ENCODE measurements at regions not wholly inside any gene's neighbourhood (a gene's known extent, or its start where the extent isn't known, plus 50 kb on each side); places are given as distances from the start of the nearest gene placed in this dataset.

DNA sequence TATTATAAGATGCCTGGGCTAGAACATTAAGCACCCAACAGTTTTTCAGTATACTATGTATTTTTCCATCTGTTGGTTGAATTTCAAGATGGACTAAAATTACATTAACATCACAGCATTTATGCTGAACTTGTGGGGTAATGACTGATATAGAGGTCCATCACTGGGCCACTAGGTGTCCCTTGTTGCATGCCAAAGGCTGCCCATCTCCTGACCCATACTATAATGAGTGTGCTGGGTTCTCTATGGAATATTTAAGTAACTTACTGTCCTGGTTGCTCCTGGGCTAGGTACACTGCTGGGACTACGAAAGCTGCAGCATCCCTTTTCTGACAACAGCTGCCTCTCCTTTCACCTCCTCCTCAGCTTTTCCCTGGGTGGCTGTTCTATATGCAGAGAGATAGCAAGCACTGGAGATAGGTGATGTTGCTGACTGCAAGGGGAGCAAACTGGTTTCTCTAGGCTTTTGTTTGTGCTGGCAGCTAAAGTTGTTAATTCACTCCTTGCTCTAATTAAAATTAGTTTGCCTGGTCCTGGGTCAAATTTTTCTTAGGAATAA, 138.6 kb upstream of the TRHDE start:
- Mint-ChIP-seq H3K27ac (no peak overlapping the region), H3K27me3 (no peaks in the 10 kb centered on the region), H3K36me3 (no peaks in the 10 kb centered on the region), H3K9me3 (peaks cover 2% of the 10 kb centered on the region), H3K4me3 (no peak overlapping the region), H3K4me1 (ENCODE audit: low read depth in 2 of 2) (no peaks in the 10 kb centered on the region)
- no peak for ATAC-seq
- no peak for DNase-seq (ENCODE audit: low spot score)

GRCh38 chr12:72134246-72135020, 137.7 kb upstream of the TRHDE start:
- Mint-ChIP-seq H3K36me3 (no peaks in the 10 kb centered on the region), H3K9me3 (no peaks in the 10 kb centered on the region), H3K4me3 (no peak overlapping the region), H3K27ac (no peak overlapping the region), H3K27me3 (no peaks in the 10 kb centered on the region), H3K4me1 (ENCODE audit: low read depth in 2 of 2) (no peaks in the 10 kb centered on the region)
- DNase-seq (ENCODE audit: low spot score), result no peak
- no peak for ATAC-seq

- Mint-ChIP-seq H3K4me3 (no peak overlapping the region), H3K36me3 (no peaks in the 10 kb centered on the region), H3K4me1 (ENCODE audit: low read depth in 2 of 2) (no peaks in the 10 kb centered on the region), H3K9me3 (no peaks in the 10 kb centered on the region), H3K27me3 (no peaks in the 10 kb centered on the region), H3K27ac (no peak overlapping the region)
- ATAC-seq, result no peak
- no peak for DNase-seq (ENCODE audit: low spot score)
These were observed 137.2 kb upstream of the TRHDE start for GRCh38 chr12:72135021-72135301.

DNA sequence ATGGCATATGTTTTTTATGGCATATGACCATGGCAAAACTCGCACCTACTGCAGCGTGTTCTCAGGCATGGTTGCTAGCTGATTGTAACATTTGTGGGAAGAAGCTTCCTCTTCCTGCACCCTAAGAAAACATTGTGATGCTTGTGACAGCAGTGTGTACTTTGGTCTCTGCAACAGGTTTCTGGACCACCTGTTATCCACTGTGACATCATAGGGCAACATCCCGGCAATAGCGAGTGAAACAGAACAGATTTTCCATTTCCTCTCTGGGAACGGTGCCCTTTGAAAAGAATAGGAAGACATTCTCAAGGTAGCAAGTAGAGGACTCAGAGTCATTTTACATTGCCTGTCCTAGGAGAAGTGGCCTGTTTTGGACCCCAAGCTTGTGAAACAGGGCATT, 135.4 kb upstream of the TRHDE start:
- no peaks in the 10 kb centered on the region for H3K27me3 Mint-ChIP-seq
- H3K36me3 Mint-ChIP-seq, result no peaks in the 10 kb centered on the region
- ATAC-seq, result no peak

DNA sequence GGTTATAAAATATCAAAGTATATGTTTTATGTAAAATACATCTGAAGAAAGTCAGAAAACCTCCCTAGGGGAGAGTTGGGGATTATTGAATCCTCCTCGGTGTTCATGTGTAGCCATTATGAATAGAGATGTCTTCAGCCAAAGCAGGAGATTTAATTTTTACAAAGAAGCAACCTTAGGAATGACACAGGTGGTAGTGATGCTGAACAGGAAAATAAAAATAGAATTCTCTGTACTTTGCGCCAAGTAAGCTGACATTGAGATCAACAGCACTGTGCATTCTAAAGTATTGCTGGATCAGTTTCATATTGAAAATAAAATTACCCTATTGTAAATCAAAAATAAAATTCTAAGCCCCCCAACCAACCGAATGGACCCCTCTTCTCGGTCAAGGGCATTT, 132.8 kb upstream of the TRHDE start:
- ATAC-seq, result no peak
- no peaks in the 10 kb centered on the region for H3K36me3 Mint-ChIP-seq
- H3K4me1 Mint-ChIP-seq (ENCODE audit: low read depth in 2 of 2), result no peaks in the 10 kb centered on the region
- no peaks in the 10 kb centered on the region for H3K27me3 Mint-ChIP-seq
- H3K27ac Mint-ChIP-seq, result no peak overlapping the region
- H3K9me3 Mint-ChIP-seq, result peaks cover 8% of the 10 kb centered on the region
- H3K4me3 Mint-ChIP-seq, result no peak overlapping the region
- DNase-seq (ENCODE audit: low spot score), result no peak

More for the DNA sequence above, 135.4 kb upstream of the TRHDE start:
- DNase-seq (ENCODE audit: low spot score), result no peak
- Mint-ChIP-seq H3K4me3 (no peak overlapping the region), H3K27ac (no peak overlapping the region), H3K4me1 (ENCODE audit: low read depth in 2 of 2) (no peaks in the 10 kb centered on the region), H3K9me3 (no peaks in the 10 kb centered on the region)

DNA sequence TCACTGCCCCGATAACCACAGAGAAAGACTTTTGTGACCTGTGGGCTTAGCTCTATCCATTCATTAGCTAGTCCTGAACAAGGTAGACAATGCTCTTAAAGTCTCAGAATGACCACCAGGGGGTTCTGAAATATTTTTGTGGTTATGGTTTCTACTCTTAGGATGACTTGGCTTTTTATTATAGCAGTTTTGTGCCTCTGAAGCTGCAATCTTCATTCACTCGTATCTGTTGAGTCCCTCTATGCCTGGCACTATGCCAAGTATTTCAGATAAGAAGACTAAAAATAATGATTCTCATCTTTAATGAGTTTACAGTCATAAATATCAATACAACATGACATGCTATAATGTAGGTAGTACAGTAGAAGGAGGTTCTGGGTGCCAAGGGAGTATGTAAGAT, 130.8 kb upstream of the TRHDE start:
- no peaks in the 10 kb centered on the region for H3K36me3 Mint-ChIP-seq
- no peak for ATAC-seq
- no peaks in the 10 kb centered on the region for H3K27me3 Mint-ChIP-seq
- H3K27ac Mint-ChIP-seq, result no peak overlapping the region
- H3K4me1 Mint-ChIP-seq (ENCODE audit: low read depth in 2 of 2), result no peaks in the 10 kb centered on the region
- no peak overlapping the region for H3K4me3 Mint-ChIP-seq
- no peak for DNase-seq (ENCODE audit: low spot score)
- H3K9me3 Mint-ChIP-seq, result peaks cover 8% of the 10 kb centered on the region

GRCh38 chr12:72144553-72144952, 127.6 kb upstream of the TRHDE start:
- ATAC-seq, result no peak
- Mint-ChIP-seq H3K9me3 (peaks cover 8% of the 10 kb centered on the region), H3K27ac (no peak overlapping the region), H3K4me1 (ENCODE audit: low read depth in 2 of 2) (no peaks in the 10 kb centered on the region), H3K4me3 (no peak overlapping the region), H3K36me3 (no peaks in the 10 kb centered on the region), H3K27me3 (no peaks in the 10 kb centered on the region)
- no peak for DNase-seq (ENCODE audit: low spot score)

DNA sequence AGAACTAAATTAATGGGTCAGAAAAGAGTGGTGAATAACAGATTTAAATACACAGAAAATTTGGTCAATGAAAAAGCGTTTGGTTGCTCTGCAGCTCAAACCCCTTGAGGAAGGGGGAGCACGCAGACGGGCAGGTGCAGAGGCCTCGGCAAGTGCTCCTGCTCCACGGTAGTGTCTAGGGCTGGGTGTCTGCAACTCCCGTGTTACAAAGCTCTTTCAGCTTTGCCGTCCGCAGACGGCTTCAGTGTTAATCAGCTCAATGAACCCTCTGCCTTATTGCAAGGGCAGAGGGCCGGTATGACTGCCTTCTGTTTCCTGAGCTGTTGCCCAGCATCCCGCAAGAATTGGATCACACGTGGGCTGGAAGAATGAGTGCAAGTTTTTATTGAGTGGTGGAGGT, 125.7 kb upstream of the TRHDE start:
- DNase-seq (ENCODE audit: low spot score), result no peak
- no peak for ATAC-seq
- Mint-ChIP-seq H3K36me3 (no peaks in the 10 kb centered on the region), H3K4me1 (ENCODE audit: low read depth in 2 of 2) (no peaks in the 10 kb centered on the region), H3K9me3 (peaks cover 12% of the 10 kb centered on the region), H3K27ac (no peak overlapping the region), H3K27me3 (no peaks in the 10 kb centered on the region), H3K4me3 (no peak overlapping the region)

DNA sequence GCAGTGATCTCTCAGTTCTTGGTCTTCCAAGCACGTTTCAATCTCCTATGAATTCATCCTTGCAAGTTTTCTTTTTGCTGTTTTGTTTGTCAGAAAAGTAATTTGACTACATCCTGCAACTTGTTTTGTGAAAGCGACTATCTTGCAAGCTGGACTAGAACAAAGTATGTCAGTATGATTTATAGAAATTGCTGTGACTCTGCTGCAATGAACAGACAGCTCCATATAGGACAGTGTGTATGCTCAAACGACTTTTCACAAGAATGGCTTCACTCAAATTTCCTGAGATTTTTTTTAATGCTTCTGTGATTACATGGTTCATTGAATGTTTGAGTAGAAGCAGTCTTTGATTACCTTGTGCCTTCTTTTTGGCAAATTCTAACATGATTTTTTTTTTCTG, 123.5 kb upstream of the TRHDE start:
- DNase-seq (ENCODE audit: low spot score) (no peak), ATAC-seq (no peak)
- no peak overlapping the region for H3K27ac Mint-ChIP-seq
- no peaks in the 10 kb centered on the region for H3K36me3 Mint-ChIP-seq
- no peaks in the 10 kb centered on the region for H3K4me1 Mint-ChIP-seq (ENCODE audit: low read depth in 2 of 2)
- H3K27me3 Mint-ChIP-seq, result no peaks in the 10 kb centered on the region
- no peak overlapping the region for H3K4me3 Mint-ChIP-seq
- peaks cover 11% of the 10 kb centered on the region for H3K9me3 Mint-ChIP-seq

- H3K9me3 Mint-ChIP-seq, result peaks cover 4% of the 10 kb centered on the region
- DNase-seq (ENCODE audit: low spot score), result no peak
- H3K36me3 Mint-ChIP-seq, result no peaks in the 10 kb centered on the region
- no peaks in the 10 kb centered on the region for H3K27me3 Mint-ChIP-seq
- no peaks in the 10 kb centered on the region for H3K4me1 Mint-ChIP-seq (ENCODE audit: low read depth in 2 of 2)
- H3K4me3 Mint-ChIP-seq, result no peak overlapping the region
- H3K27ac Mint-ChIP-seq, result no peak overlapping the region
- no peak for ATAC-seq
These were observed 109.3 kb upstream of the TRHDE start for GRCh38 chr12:72162875-72163274.

DNA sequence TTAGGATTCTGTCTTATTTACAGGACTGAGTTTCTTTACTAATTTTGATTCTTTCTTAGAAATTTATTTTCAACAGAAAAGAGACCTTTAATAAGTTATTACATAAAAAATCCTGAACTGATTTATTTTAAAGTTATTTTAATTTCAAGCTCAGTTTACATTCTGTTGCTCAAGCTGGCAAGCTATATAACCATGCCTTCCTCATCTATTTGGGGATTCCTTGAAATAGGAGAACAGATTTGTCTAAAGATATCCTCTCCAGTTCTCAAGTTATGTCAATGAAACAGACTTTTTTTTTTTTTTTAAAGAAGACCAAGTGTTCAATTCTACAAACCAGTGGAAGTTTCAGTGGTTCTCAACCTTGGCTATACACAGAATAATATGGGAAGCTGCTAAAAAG, 103.3 kb upstream of the TRHDE start:
- Mint-ChIP-seq H3K4me3 (no peak overlapping the region), H3K9me3 (peaks cover 20% of the 10 kb centered on the region), H3K27me3 (no peaks in the 10 kb centered on the region), H3K36me3 (no peaks in the 10 kb centered on the region), H3K4me1 (ENCODE audit: low read depth in 2 of 2) (no peaks in the 10 kb centered on the region), H3K27ac (no peak overlapping the region)
- no peak for DNase-seq (ENCODE audit: low spot score)
- ATAC-seq, result no peak

- DNase-seq (ENCODE audit: low spot score), result no peak
- Mint-ChIP-seq H3K4me1 (ENCODE audit: low read depth in 2 of 2) (no peaks in the 10 kb centered on the region), H3K27me3 (no peaks in the 10 kb centered on the region), H3K4me3 (no peak overlapping the region), H3K36me3 (no peaks in the 10 kb centered on the region), H3K9me3 (peaks cover 20% of the 10 kb centered on the region), H3K27ac (no peak overlapping the region)
- no peak for ATAC-seq
These were observed 98.2 kb upstream of the TRHDE start for GRCh38 chr12:72173974-72174373.

GRCh38 chr12:72178244-72178643, 93.9 kb upstream of the TRHDE start:
- Mint-ChIP-seq H3K4me1 (ENCODE audit: low read depth in 2 of 2) (no peaks in the 10 kb centered on the region), H3K4me3 (no peak overlapping the region), H3K36me3 (no peaks in the 10 kb centered on the region)

DNA sequence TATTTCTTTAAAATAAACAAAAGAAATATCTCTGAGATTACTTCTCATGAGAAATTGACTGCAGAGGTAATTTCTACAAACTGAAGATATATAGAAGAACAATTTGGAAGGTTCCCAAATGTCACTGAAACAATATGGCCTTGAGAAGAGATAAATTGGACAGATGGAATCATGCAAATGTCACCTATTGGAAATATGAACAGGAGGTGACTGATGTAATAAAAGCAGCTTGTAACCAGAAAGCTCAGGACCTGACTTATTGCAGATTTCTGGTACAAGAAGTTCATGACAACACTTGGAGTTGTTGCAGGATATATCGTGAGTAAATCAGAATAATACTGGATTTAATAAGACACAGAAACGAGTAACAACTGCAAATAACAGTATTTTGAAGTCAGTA, 93.3 kb upstream of the TRHDE start:
- ATAC-seq (no peak), DNase-seq (ENCODE audit: low spot score) (no peak)
- no peak overlapping the region for H3K4me3 Mint-ChIP-seq
- peaks cover 4% of the 10 kb centered on the region for H3K9me3 Mint-ChIP-seq
- no peaks in the 10 kb centered on the region for H3K36me3 Mint-ChIP-seq
- no peaks in the 10 kb centered on the region for H3K27me3 Mint-ChIP-seq
- H3K4me1 Mint-ChIP-seq (ENCODE audit: low read depth in 2 of 2), result no peaks in the 10 kb centered on the region
- H3K27ac Mint-ChIP-seq, result no peak overlapping the region

More at GRCh38 chr12:72178244-72178643, 93.9 kb upstream of the TRHDE start:
- DNase-seq (ENCODE audit: low spot score) (no peak), ATAC-seq (no peak)
- no peaks in the 10 kb centered on the region for H3K27me3 Mint-ChIP-seq
- no peak overlapping the region for H3K27ac Mint-ChIP-seq
- H3K9me3 Mint-ChIP-seq, result peaks cover 7% of the 10 kb centered on the region

- Mint-ChIP-seq H3K27ac (no peak overlapping the region), H3K27me3 (no peaks in the 10 kb centered on the region), H3K4me1 (ENCODE audit: low read depth in 2 of 2) (no peaks in the 10 kb centered on the region), H3K36me3 (no peaks in the 10 kb centered on the region), H3K9me3 (peaks cover 2% of the 10 kb centered on the region), H3K4me3 (no peak overlapping the region)
- DNase-seq (ENCODE audit: low spot score) (no peak), ATAC-seq (no peak)
These were observed 92.3 kb upstream of the TRHDE start for GRCh38 chr12:72179841-72180240.

All from natural killer cell treated with Interleukin-12 subunit alpha and Interleukin-12 subunit beta and Interleukin-15 and Interleukin-18, amount 100 ng/mL, for 72 hours (primary cell).